ENCODE measurements at regions not wholly inside any gene's neighbourhood (a gene's known extent, or its start where the extent isn't known, plus 50 kb on each side); places are given as distances from the start of the nearest gene placed in this dataset.

- no peak for TF ChIP-seq CTCF (IDR thresholded peaks at IDR 0.05)
- TF ChIP-seq EZH2phosphoT487 (IDR thresholded peaks at IDR 0.05), result no peak
Measured at GRCh38 chr3:161599697-161600096, 103.1 kb downstream of the OTOL1 start.
